H1 (cell line): ENCODE measurements at regions not wholly inside any gene's neighbourhood (a gene's known extent, or its start where the extent isn't known, plus 50 kb on each side); places are given as distances from the start of the nearest gene placed in this dataset.
A peak's percentile ranks its signal among the peaks of the same experiment; 100 is the strongest.

ENCODE experiments used
- CTCF ChIA-PET: fragments of 300-600 bp; sonication (Branson Sonifier 250); formaldehyde crosslinking; loops from one replicate; lab custom pipeline; 2021; ENCODE audit not compliant: partially characterized antibody; lab: Charles Lee
- POLR2A ChIA-PET: fragments of 300-600 bp; sonication (Branson Sonifier 250); formaldehyde crosslinking; loops from one replicate; lab custom pipeline; 2021; ENCODE audit warnings: inconsistent platforms; ENCODE audit not compliant: partially characterized antibody; lab: Charles Lee
- DNase-seq, 2 experiments: peaks; one replicate each; pipeline versions ENCODE4 v3.0.0 to v3.0.0-alpha.2; 2010 to 2022; ENCODE audit warnings: low spot score in 2 of 2, low read depth in 1 of 2, mixed read lengths in 1 of 2
- FAIRE-seq: peaks from 2 replicates; lab custom pipeline; 2011; peaks lifted over from hg19 to GRCh38; lab: Jason Lieb, UNC
- H2AFZ ChIP-seq: 2 replicates; pipeline ENCODE4 v1.8.1; 2012; ENCODE audit warnings: low read length, inconsistent platforms
- H2AK5ac ChIP-seq: 2 replicates; pipeline ENCODE4 v1.6.1; 2013; ENCODE audit warnings: low read depth, low read length
- H2BK120ac ChIP-seq: replicated peaks from 2 replicates; pipeline ENCODE3; 2013; ENCODE audit warnings: low read depth, low read length, inconsistent platforms
- H2BK12ac ChIP-seq: 2 replicates; pipeline ENCODE4 v1.6.1; 2013; ENCODE audit warnings: low read depth, low read length
- H2BK15ac ChIP-seq: 2 replicates; pipeline ENCODE4 v1.6.1; 2013; ENCODE audit warnings: low read length
- H2BK20ac ChIP-seq: 2 replicates; pipeline ENCODE4 v1.6.1; 2013; ENCODE audit warnings: low read length
- H2BK5ac ChIP-seq: 2 replicates; pipeline ENCODE4 v1.6.1; 2013; ENCODE audit warnings: low read depth, low read length
- H3K14ac ChIP-seq: 2 replicates; pipeline ENCODE4 v1.6.1; 2013; ENCODE audit warnings: inconsistent platforms; ENCODE audit not compliant: insufficient read length
- H3K18ac ChIP-seq: 2 replicates; pipeline ENCODE4 v1.6.1; 2013; ENCODE audit warnings: low read length; ENCODE audit errors: extremely low read depth
- H3K23ac ChIP-seq: 2 replicates; pipeline ENCODE4 v1.6.1; 2013; ENCODE audit warnings: inconsistent platforms; ENCODE audit not compliant: insufficient read length
- H3K23me2 ChIP-seq: 2 replicates; pipeline ENCODE4 v1.6.1; 2013; ENCODE audit warnings: low read depth, low read length
- H3K27ac ChIP-seq: 2 replicates; pipeline ENCODE4 v1.6.1; 2011; ENCODE audit warnings: low read depth, low read length, inconsistent platforms
- H3K27me3 ChIP-seq, 4 experiments: replicated peaks in 1 of 4; 1 replicate in 1 of 4; 2 replicates in 3 of 4; pipeline versions ENCODE4 v1.6.1 to v1.8.1; 2011 to 2013; ENCODE audit warnings: low read length in 3 of 4, mild to moderate bottlenecking in 3 of 4, inconsistent platforms in 2 of 4, mixed read lengths in 2 of 4, moderate library complexity in 1 of 4; ENCODE audit not compliant: control insufficient read depth in 3 of 4, insufficient read depth in 3 of 4; ENCODE audit errors: extremely low read depth in 1 of 4
- H3K36me3 ChIP-seq, 4 experiments: 2 replicates each; pipeline versions ENCODE4 v1.6.1 to v1.8.1; 2011 to 2013; ENCODE audit warnings: mild to moderate bottlenecking in 4 of 4, low read length in 3 of 4, moderate library complexity in 2 of 4, control low read depth in 1 of 4, inconsistent platforms in 1 of 4; ENCODE audit not compliant: insufficient read depth in 4 of 4, control insufficient read depth in 2 of 4
- H3K4ac ChIP-seq: replicated peaks from 2 replicates; pipeline ENCODE3; 2013; ENCODE audit warnings: low read length, low read depth, mixed read lengths, inconsistent platforms; ENCODE audit not compliant: insufficient read length
- H3K4me1 ChIP-seq, 4 experiments: replicated peaks in 1 of 4; 1 replicate in 1 of 4; 2 replicates in 3 of 4; pipeline versions ENCODE4 v1.6.1 to v1.8.1; 2011 to 2013; ENCODE audit warnings: low read length in 3 of 4, inconsistent platforms in 2 of 4, mixed read lengths in 1 of 4; ENCODE audit not compliant: insufficient read depth in 4 of 4, control insufficient read depth in 3 of 4
- H3K4me2 ChIP-seq, 2 experiments: 2 replicates each; pipeline versions ENCODE4 v1.6.1 to v1.8.1; 2011 to 2013; ENCODE audit warnings: low read depth in 2 of 2, low read length in 2 of 2, control low read depth in 1 of 2, inconsistent platforms in 1 of 2, mild to moderate bottlenecking in 1 of 2; ENCODE audit not compliant: insufficient read depth in 1 of 2
- H3K4me3 ChIP-seq, 4 experiments: fragments of 200-600, 300-600 bp in 1 of 4; sonication (generic), shearing (Covaris generic), sonication (Bioruptor Twin) in 1 of 4; 2 replicates each; pipeline versions ENCODE4 v1.5.1 to v1.8.1; 2011 to 2016; ENCODE audit warnings: low read length in 4 of 4, low read depth in 3 of 4, control low read depth in 2 of 4, inconsistent platforms in 2 of 4, mild to moderate bottlenecking in 2 of 4, mixed read lengths in 1 of 4, moderate library complexity in 1 of 4; ENCODE audit not compliant: insufficient read depth in 2 of 4; ENCODE audit errors: extremely low read depth in 1 of 4
- H3K56ac ChIP-seq: replicated peaks from 2 replicates; pipeline ENCODE3; 2013; ENCODE audit warnings: low read depth, mild to moderate bottlenecking, mixed read lengths, low read length, inconsistent platforms; ENCODE audit not compliant: insufficient read length
- H3K79me1 ChIP-seq: 2 replicates; pipeline ENCODE4 v1.6.1; 2013; ENCODE audit warnings: low read depth, low read length, control low read depth
- H3K79me2 ChIP-seq, 2 experiments: 2 replicates each; pipeline versions ENCODE4 v1.6.1 to v1.8.1; 2012 to 2013; ENCODE audit warnings: low read length in 2 of 2, mild to moderate bottlenecking in 2 of 2, inconsistent platforms in 1 of 2; ENCODE audit not compliant: insufficient read depth in 2 of 2, control insufficient read depth in 1 of 2
- H3K9ac ChIP-seq, 4 experiments: replicated peaks in 1 of 4; 1 replicate in 1 of 4; 2 replicates in 3 of 4; pipeline versions ENCODE4 v1.6.1 to v1.8.1; 2011 to 2013; ENCODE audit warnings: low read depth in 3 of 4, low read length in 3 of 4, control low read depth in 2 of 4, mild to moderate bottlenecking in 2 of 4, moderate library complexity in 2 of 4, inconsistent platforms in 1 of 4; ENCODE audit errors: extremely low read depth in 1 of 4
- H3K9me3 ChIP-seq, 2 experiments: 2 replicates each; pipeline versions ENCODE4 v1.6.1 to v1.8.1; 2012 to 2013; ENCODE audit warnings: mild to moderate bottlenecking in 2 of 2, moderate library complexity in 2 of 2, control low read depth in 1 of 2, inconsistent platforms in 1 of 2, low read depth in 1 of 2, low read length in 1 of 2, mixed read lengths in 1 of 2; ENCODE audit not compliant: insufficient read depth in 2 of 2
- H4K20me1 ChIP-seq, 2 experiments: replicated peaks in 1 of 2; 2 replicates each; pipeline versions ENCODE3 to v1.8.1; 2011 to 2013; ENCODE audit warnings: inconsistent platforms in 2 of 2, low read length in 2 of 2, mild to moderate bottlenecking in 1 of 2; ENCODE audit not compliant: insufficient read depth in 2 of 2, control insufficient read depth in 1 of 2
- H4K5ac ChIP-seq: 2 replicates; pipeline ENCODE4 v1.6.1; 2013; ENCODE audit warnings: low read length, low read depth, mixed read lengths, inconsistent platforms; ENCODE audit not compliant: insufficient read length
- H4K8ac ChIP-seq: 2 replicates; pipeline ENCODE4 v1.8.0; 2013; ENCODE audit warnings: mild to moderate bottlenecking, moderate library complexity, low read length, inconsistent platforms; ENCODE audit not compliant: insufficient read depth; ENCODE audit errors: extremely low read depth
- H4K91ac ChIP-seq: replicated peaks from 2 replicates; pipeline ENCODE3; 2013; ENCODE audit warnings: low read length, mixed read lengths, inconsistent platforms; ENCODE audit not compliant: insufficient read length
- ATF3 ChIP-seq: IDR thresholded peaks from 2 replicates; pipeline ENCODE4 v1.6.1; 2011; ENCODE audit warnings: low read depth, mild to moderate bottlenecking, low read length; ENCODE audit not compliant: insufficient read depth
- BACH1 ChIP-seq: IDR thresholded peaks from 2 replicates; pipeline ENCODE4 v1.6.1; 2012; ENCODE audit warnings: low read length, improper control_type of control experiment
- CBX8 ChIP-seq: fragments of 300-800, 300-1000 bp; sonication (generic); IDR thresholded peaks from 2 replicates; pipeline ENCODE4 v1.7.1; 2016; ENCODE audit warnings: low read depth, low read length, borderline replicate concordance
- CEBPB ChIP-seq: IDR thresholded peaks from 2 replicates; pipeline ENCODE4 v1.6.1; 2012; ENCODE audit warnings: low read depth, low read length
- CHD2 ChIP-seq: IDR thresholded peaks from 2 replicates; pipeline ENCODE4 v1.6.1; 2012; ENCODE audit warnings: low read length, improper control_type of control experiment
- CTBP2 ChIP-seq: IDR thresholded peaks from 2 replicates; pipeline ENCODE4 v1.7.0; 2011; ENCODE audit warnings: borderline replicate concordance, mild to moderate bottlenecking, moderate library complexity, mixed read lengths, low read length; ENCODE audit not compliant: insufficient read depth, insufficient read length
- EP300 ChIP-seq, 2 experiments: IDR thresholded peaks; 1 replicate in 1 of 2; 2 replicates in 1 of 2; pipeline ENCODE4 v1.6.1; 2011 to 2012; ENCODE audit warnings: low read depth in 2 of 2, low read length in 2 of 2, mild to moderate bottlenecking in 2 of 2, borderline replicate concordance in 1 of 2, inconsistent platforms in 1 of 2, moderate library complexity in 1 of 2
- HDAC2 ChIP-seq, 2 experiments: fragments of 300-600 bp in 1 of 2; sonication (generic) in 1 of 2; IDR thresholded peaks; 2 replicates each; pipeline ENCODE4 v1.6.1; 2011 to 2012; ENCODE audit warnings: low read depth in 2 of 2, low read length in 2 of 2, mild to moderate bottlenecking in 2 of 2, moderate library complexity in 2 of 2, borderline replicate concordance in 1 of 2, inconsistent platforms in 1 of 2
- JUN ChIP-seq: IDR thresholded peaks from 2 replicates; pipeline ENCODE4 v1.6.1; 2011; ENCODE audit warnings: low read depth, mild to moderate bottlenecking, improper control_type of control experiment, low read length
- POU5F1 ChIP-seq: IDR thresholded peaks from 2 replicates; pipeline ENCODE4 v1.6.1; 2011; ENCODE audit warnings: low read depth, mild to moderate bottlenecking, low read length, moderate library complexity
- RBBP5 ChIP-seq: IDR thresholded peaks from 2 replicates; pipeline ENCODE4 v1.7.1; 2012; ENCODE audit warnings: low read depth, mild to moderate bottlenecking, inconsistent platforms, low read length, moderate library complexity, borderline replicate concordance
- RXRA ChIP-seq: IDR thresholded peaks from 2 replicates; pipeline ENCODE4 v1.6.1; 2011; ENCODE audit warnings: low read depth, mild to moderate bottlenecking, low read length, moderate library complexity; ENCODE audit not compliant: insufficient read depth
- TCF12 ChIP-seq: IDR thresholded peaks from 2 replicates; pipeline ENCODE4 v1.6.1; 2011; ENCODE audit warnings: low read depth, mild to moderate bottlenecking, low read length
- ZNF274 ChIP-seq: IDR thresholded peaks from 2 replicates; pipeline ENCODE4 v1.7.0; 2012; ENCODE audit warnings: low read length, borderline replicate concordance; ENCODE audit errors: extremely low read depth
- WGBS, 2 experiments: shearing (Covaris generic) in 1 of 2; methylation state at CpG; one replicate each; pipeline versions ENCODE4 v1.1.6 to v1.1.7; 2013 to 2015; ENCODE audit warnings: low lambda C conversion rate in 2 of 2, mixed read lengths in 2 of 2, inconsistent platforms in 1 of 2, low coverage in 1 of 2, missing lambda C conversion rate in 1 of 2; ENCODE audit not compliant: insufficient replicate concordance in 2 of 2, insufficient coverage in 1 of 2, insufficient read length in 1 of 2; ENCODE audit errors: extremely low coverage in 1 of 2, missing lambda C conversion rate in 1 of 2; 5-methylcytosine and 5-hydroxymethylcytosine counted together

- no peak for FAIRE-seq
- Histone ChIP-seq H3K36me3 (no peaks in the 10 kb centered on the region), H3K4me3 (no peak overlapping the region), H2BK20ac (no peak overlapping the region), H4K5ac (no peak overlapping the region), H3K56ac (no peak overlapping the region), H3K4ac (no peak overlapping the region), H2BK12ac (no peak overlapping the region), H3K9me3 (no peaks in the 10 kb centered on the region), H2BK15ac (no peak overlapping the region), H3K9ac (no peak overlapping the region), H3K23ac (no peak overlapping the region), H4K91ac (no peak overlapping the region), H2BK5ac (no peak overlapping the region), H4K20me1 (no peaks in the 10 kb centered on the region), H3K27ac (no peak overlapping the region), H3K79me2 (no peaks in the 10 kb centered on the region), H2BK120ac (no peak overlapping the region), H3K23me2 (no peaks in the 10 kb centered on the region), H2AFZ (0 out of 2 replicates have a peak overlapping the region, but pooled peaks have one; percentile 1), H3K79me1 (no peaks in the 10 kb centered on the region), H3K14ac (no peak overlapping the region), H3K4me1 (peaks cover 0 to 5% (median under 1%) of the 10 kb centered on the region in 4 experiments; a peak in 1 of 7 replicates), H3K18ac (no peak overlapping the region), H4K8ac (no peak overlapping the region), H3K4me2 (no peak overlapping the region), H2AK5ac (no peak overlapping the region), H3K27me3 (no peaks in the 10 kb centered on the region)
- 82% methylated on average over 2 of the region's 2 CpGs; no CpG with 5 or more reads in 1 of the 2 experiments for WGBS, 2 experiments
- CTCF ChIA-PET, result interaction anchor here (0.6 to 0.9 kb wide), 3 partner anchors 11 to 255 kb away, joined by 3 read pairs; no protein-coding TSS in a partner anchor
- DNase-seq, result no peak
- POLR2A ChIA-PET, result no interaction called here
- no peak for TF ChIP-seq JUN
- no peak for TF ChIP-seq CHD2
- no peak for TF ChIP-seq CEBPB
- no peak for TF ChIP-seq EP300 (IDR thresholded peaks at IDR 0.05; ENCODE audit: borderline replicate concordance in 1 of 2, low read depth in 2 of 2, low read length in 2 of 2)
- no peak for TF ChIP-seq BACH1
- no peak for TF ChIP-seq RBBP5
- TF ChIP-seq TCF12, result no peak
- TF ChIP-seq CTBP2, result no peak
- no peak for TF ChIP-seq ZNF274
- no peak for TF ChIP-seq CBX8
- TF ChIP-seq POU5F1, result no peak
- no peak for TF ChIP-seq RXRA
- no peak for TF ChIP-seq HDAC2 (IDR thresholded peaks at IDR 0.05; ENCODE audit: borderline replicate concordance in 1 of 2, low read depth in 2 of 2, low read length in 2 of 2)
- TF ChIP-seq ATF3, result no peak
Measured at GRCh38 chr2:150043172-150043500, 444.3 kb downstream of the RND3 start.
